NCI-H1694 (cell line): ENCODE measurements at regions not wholly inside any gene's neighbourhood (a gene's known extent, or its start where the extent isn't known, plus 50 kb on each side); places are given as distances from the start of the nearest gene placed in this dataset.

Experiments used
- DNase-seq: peaks from one replicate; lab custom pipeline; 2025; lab: John Stamatoyannopoulos, UW

DNA sequence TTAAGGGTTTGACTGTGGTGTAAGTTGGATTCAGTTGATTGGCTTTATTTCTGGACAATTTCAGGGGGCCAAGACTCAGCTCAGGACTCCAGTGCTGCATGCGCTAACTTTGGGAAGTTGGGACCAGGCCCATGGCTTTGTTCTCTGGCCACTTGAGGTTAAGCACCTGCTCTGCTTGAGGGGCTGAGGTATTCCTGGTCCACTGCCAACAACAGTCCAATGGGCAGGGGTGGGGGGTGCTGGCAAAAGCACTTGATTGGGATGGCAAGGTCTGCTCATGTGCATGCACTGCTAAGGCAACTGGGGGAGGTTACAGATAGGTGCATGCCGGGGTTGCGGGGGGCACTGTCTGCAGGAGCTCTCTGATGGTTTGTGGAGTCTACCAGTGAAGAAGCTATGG is 52.6 kb upstream of the ASB17 start:
- no peak for DNase-seq

DNA sequence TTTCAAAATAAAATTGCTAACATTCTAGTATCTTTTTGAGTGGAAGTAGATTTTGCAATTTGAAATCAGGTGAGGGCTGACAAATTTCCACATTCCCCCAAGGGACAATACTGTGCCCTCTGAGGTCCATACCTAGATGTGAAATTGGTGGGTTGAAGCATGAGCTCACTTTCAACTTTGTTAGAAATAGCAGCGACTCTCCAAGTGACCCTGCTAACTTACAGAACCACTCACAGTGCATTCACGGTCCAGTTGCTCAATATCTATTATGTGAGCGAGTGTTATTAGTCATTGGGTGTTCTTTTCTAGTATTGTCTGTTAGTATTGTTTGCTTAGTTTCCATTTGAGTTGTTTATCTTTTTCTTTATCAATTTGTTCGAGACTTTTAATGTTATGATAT is 53.6 kb upstream of the ASB17 start:
- DNase-seq: no peak

DNA sequence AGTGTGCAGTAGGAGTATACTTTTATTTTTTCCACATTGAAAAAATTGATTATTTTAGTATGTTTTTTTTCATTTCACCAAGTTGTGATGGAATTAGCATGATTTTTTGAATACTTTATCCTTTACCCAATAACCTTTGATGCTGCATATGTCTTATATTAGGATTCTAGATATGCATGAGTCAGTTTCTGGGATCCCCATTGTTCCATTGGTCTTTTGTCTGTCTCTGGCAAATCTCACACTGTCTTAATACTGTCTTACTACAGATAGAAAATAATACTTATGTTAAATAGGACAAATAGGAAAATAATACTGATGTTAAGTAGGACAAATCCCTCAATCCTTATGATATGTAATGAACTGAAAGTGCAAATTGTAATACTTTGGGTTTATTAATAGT is 54.3 kb upstream of the ASB17 start:
- no peak for DNase-seq

DNA sequence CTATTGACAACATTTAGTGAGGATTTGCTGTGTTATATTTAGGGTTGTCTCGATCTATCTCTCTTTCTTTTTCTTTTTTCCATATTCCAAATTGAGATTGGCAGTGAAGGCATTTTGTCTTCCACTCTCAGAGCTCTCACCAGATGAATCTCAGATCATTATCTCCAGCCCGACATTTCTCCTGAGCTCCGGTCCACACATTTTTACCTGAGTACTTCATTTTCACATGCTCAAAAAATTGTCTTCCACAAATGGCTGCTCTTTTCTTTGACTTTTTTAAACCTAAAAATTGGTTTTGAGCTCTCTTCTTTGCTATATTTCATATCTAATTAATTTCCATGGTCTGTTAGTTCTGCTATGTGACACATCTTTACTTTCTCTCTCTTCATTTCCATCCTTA is 56.9 kb upstream of the ASB17 start:
- DNase-seq: no peak

- no peak for DNase-seq
Observed at GRCh38 chr1:75990686-75991085, 58.5 kb upstream of the ASB17 start.

- peak; percentile 88 for DNase-seq
Observed at GRCh38 chr1:75991497-75992114, 59.4 kb upstream of the ASB17 start.

- no peak for DNase-seq
Observed at GRCh38 chr1:75992312-75992711, 60.1 kb upstream of the ASB17 start.

GRCh38 chr1:75993661-75994060 is 61.5 kb upstream of the ASB17 start:
- no peak for DNase-seq

DNA sequence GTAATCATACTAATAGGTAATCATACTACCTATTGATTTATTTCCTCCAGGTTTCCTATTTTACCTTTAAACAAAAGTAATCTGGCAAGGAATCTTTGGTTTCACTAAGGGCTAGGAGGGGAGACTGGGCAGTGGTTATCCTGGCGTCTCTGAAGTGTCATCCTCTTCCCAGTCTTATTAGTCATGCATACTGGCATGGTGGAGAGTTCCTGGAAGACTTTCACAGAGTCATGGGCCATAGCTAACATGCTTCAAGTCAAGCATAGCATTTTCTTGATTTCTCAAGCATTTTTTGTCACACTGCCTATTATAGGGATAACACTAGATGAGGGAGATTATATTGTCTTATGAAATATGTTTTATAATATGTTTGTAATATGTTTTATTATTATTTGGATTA is 64.0 kb upstream of the ASB17 start:
- no peak for DNase-seq

DNA sequence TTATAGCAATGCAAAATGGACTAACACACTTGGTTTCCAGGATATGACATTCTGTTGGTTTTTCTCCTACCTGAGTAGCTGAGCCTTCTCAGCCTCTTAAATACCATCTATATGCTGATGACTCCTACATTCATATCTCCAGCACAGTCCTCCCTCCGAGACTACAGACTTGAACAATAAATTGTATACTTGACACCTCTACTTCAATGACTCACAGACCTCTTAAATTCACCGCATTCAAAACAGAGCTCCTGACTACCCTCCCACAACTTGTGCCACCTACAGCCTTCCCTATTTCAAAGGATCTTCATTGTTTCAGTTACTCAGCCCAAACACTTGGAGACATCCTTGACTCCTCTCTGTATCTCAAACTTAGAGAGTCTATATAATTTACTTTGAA is 66.8 kb upstream of the ASB17 start:
- no peak for DNase-seq

GRCh38 chr1:76003946-76004345 is 70.6 kb upstream of the ST6GALNAC3 start:
- DNase-seq: no peak

DNA sequence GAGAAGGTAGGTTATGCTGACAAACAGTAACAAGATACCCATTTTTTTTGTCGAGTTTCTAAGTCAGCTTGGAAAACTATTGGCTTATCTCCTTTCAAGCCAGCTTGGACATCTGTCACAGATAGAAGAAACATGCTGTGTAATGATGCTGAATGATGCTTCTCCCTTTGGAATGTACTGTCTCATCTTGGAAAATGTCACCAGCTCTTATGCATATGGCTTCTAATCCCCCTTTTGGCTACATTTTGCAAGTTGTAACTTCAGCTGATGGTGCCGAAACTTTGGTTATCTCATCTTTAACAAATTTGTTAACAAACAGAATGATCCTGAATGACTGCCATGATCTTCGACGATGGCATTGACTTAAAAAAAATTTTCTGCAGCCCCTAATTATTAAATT is 68.8 kb upstream of the ST6GALNAC3 start:
- DNase-seq: no peak

- DNase-seq: no peak
Observed at GRCh38 chr1:76006234-76006633, 68.3 kb upstream of the ST6GALNAC3 start.

- no peak for DNase-seq
Observed at GRCh38 chr1:76010802-76011201, 63.7 kb upstream of the ST6GALNAC3 start.

DNA sequence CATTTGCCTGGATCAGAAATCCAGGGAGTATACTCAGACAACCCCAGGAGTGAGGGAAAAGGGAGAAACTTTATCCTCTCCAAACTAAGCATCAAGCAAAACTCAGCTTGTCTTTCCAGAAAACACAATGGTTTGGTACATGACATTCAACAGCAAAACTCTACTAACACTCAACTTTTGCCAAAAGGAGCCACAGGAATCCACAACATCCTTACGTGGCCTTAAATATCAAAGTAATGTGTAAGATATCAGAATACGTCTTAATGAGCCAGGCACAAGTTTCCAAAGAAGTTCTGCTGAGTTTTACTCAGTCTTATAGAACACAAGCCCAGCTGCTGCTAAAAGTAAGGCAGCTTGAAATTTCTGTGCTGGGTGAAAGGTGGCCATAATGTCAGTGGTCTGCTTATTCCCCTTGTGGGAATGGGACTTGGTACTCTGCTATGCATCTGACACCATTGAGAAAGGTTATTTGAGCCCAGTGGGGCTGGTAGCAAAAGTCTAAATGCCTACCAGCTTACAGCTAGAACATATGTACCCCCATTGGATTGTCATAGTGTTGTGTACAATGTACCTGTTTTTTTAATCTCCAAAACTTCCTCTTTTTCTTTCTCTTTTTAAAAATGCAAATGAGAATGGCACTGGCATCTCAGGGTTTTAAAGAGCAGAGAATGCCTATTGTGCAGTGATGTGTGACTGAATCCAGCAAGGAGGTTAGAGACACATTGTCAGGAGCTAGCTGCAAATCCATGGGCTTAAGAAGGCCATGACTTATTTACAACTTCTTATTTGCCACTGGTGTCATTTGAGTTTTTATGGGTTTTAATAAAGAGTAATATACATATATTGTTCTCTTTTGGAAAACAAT is 62.0 kb upstream of the ST6GALNAC3 start:
- no peak for DNase-seq

DNA sequence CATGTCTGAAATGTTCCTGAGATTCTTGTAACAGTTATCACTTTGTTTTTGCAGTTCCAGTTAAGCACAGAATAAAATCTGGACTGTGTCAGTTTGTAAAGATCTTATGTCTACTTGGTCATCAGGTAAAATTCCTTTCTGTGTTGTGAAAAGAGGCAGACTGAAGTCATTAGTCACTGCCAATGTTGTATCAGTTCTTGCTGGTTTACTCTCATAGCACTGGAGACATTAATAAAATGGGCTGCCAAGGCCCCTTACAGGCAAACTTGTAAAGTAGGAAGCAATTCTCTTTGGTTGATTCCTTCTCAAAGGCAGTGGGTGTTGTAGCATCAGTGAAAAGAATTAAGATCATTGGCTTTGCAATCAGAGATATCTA is 61.4 kb upstream of the ST6GALNAC3 start:
- no peak for DNase-seq

DNA sequence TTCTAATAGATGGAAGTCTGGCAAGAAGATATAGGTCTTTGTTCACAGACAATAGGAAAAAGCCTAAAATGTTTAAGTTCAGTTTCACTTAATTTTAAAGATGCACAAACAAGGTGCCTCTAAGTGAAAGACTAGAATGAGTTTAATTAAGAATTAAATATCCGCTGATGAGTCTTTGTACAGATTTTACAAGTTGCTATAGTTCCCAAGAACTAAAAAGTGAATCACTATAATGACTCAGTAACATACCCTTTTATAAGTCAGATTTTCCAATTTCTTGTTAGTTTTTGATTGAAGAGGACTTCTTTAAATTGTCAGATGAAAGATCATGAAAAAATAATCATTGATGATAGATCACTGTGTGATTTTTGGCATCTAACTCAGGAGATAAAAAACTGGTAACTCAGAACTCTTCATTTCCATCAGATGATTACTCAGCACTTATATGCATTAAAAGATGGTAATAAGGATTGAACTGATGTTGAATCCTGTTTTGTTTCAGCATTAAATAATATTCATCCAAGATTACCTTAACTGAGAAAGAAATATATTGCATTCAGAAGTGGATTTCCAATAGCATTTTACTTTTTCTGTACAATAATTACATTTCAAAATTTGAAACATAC is 59.0 kb upstream of the ST6GALNAC3 start:
- DNase-seq: no peak

DNA sequence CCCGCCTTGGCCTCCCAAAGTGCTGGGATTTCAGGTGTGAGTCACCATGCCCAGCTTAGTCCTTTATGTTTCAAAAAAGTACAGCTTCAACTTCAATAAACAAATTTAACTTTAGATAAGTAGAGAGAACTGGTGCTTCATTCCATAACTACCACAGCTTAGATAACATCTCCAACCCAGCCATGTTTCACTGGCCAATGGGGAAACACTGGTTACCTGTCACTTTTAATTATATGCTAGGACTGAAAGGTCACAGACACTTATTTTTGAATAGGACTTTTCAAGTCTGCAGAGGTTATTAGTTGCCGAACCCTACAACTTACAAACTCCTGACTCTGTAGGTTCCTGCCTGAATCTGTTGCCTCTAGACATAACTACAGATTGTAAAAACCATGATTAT is 56.5 kb upstream of the ST6GALNAC3 start:
- DNase-seq: no peak

- no peak for DNase-seq
Observed at GRCh38 chr1:76021846-76022245, 52.7 kb upstream of the ST6GALNAC3 start.

- no peak for DNase-seq
Observed at GRCh38 chr1:76023669-76024435, 50.7 kb upstream of the ST6GALNAC3 start.
